COR-L47 (cell line): ENCODE measurements at regions not wholly inside any gene's neighbourhood (a gene's known extent, or its start where the extent isn't known, plus 50 kb on each side); places are given as distances from the start of the nearest gene placed in this dataset.
"Not testable (repeated sequence)": the region's sequence is repeated elsewhere in the genome, so short reads cannot be mapped to it uniquely, and the experiment has no call there.

Experiments
- DNase-seq: peaks from one replicate; lab custom pipeline; 2025; lab: John Stamatoyannopoulos, UW

- DNase-seq: no peak
Observed at GRCh38 chr2:12879649-12880048, 162.9 kb downstream of the TRIB2 start.

- DNase-seq: no peak
Observed at GRCh38 chr2:12881952-12882351, 165.2 kb downstream of the TRIB2 start.

- DNase-seq: no peak
Observed at GRCh38 chr2:12882393-12882792, 165.7 kb downstream of the TRIB2 start.

- no peak for DNase-seq
Observed at GRCh38 chr2:12883906-12884305, 167.2 kb downstream of the TRIB2 start.

- DNase-seq: no peak
Observed at GRCh38 chr2:12884713-12885282, 168.1 kb downstream of the TRIB2 start.

- DNase-seq: no peak
Observed at GRCh38 chr2:12890066-12890465, 173.3 kb downstream of the TRIB2 start.

GRCh38 chr2:12890481-12890991 is 173.8 kb downstream of the TRIB2 start:
- no peak for DNase-seq

GRCh38 chr2:12895017-12895416 is 178.3 kb downstream of the TRIB2 start:
- no peak for DNase-seq

GRCh38 chr2:12896318-12896982 is 179.7 kb downstream of the TRIB2 start:
- no peak for DNase-seq

- no peak for DNase-seq
Observed at GRCh38 chr2:12897181-12897580, 180.4 kb downstream of the TRIB2 start.

GRCh38 chr2:12903272-12903671 is 186.5 kb downstream of the TRIB2 start:
- no peak for DNase-seq

- no peak for DNase-seq
Observed at GRCh38 chr2:12910431-12910830, 193.7 kb downstream of the TRIB2 start.

GRCh38 chr2:12915787-12916186 is 199.1 kb downstream of the TRIB2 start:
- DNase-seq: no peak

- DNase-seq: no peak
Observed at GRCh38 chr2:12918138-12918834, 201.6 kb downstream of the TRIB2 start.

- DNase-seq: no peak
Observed at GRCh38 chr2:12918835-12919445, 202.2 kb downstream of the TRIB2 start.

GRCh38 chr2:12921321-12921720 is 204.6 kb downstream of the TRIB2 start:
- DNase-seq: no peak

GRCh38 chr2:12923907-12924610 is 207.3 kb downstream of the TRIB2 start:
- no peak for DNase-seq

GRCh38 chr2:12926641-12927040 is 209.9 kb downstream of the TRIB2 start:
- DNase-seq: not testable (repeated sequence)

- no peak for DNase-seq
Observed at GRCh38 chr2:12928197-12928774, 211.6 kb downstream of the TRIB2 start.

GRCh38 chr2:12928775-12929401 is 212.2 kb downstream of the TRIB2 start:
- no peak for DNase-seq

- no peak for DNase-seq
Observed at GRCh38 chr2:12929758-12930157, 213.0 kb downstream of the TRIB2 start.
